HG03558 (cell line): ENCODE measurements at regions not wholly inside any gene's neighbourhood (a gene's known extent, or its start where the extent isn't known, plus 50 kb on each side); places are given as distances from the start of the nearest gene placed in this dataset.
A peak's percentile ranks its signal among the peaks of the same experiment; 100 is the strongest.

Source experiments
- ATAC-seq: cut with Tn5 transposase; IDR thresholded peaks from one replicate; pipeline ENCODE4 v1.9.1; 2021; ENCODE audit warnings: moderate number of reproducible peaks; ENCODE audit not compliant: unreplicated experiment; ENCODE audit errors: extremely low read depth

GRCh38 chr5:87094833-87095232 is 172.8 kb upstream of the RASA1 start:
- no peak for ATAC-seq

DNA sequence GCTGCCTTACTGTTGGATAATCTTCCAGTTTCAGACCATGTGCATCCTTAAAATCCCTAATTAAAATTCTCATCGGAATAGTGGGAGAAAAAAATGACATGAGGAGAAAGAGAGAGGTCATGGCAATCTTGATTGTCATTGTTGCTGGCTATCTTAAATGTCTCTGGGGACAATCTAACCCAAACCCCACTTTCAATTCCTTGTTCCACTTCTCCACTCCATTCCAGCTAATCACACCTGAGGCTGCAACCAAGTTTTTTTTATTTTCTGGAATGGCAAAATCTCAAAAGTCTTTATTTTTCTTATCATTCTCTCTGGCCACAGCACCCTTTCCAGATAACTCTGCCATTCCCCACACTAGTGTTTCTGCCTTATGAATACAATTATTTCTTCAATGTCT is 171.9 kb upstream of the RASA1 start:
- no peak for ATAC-seq

DNA sequence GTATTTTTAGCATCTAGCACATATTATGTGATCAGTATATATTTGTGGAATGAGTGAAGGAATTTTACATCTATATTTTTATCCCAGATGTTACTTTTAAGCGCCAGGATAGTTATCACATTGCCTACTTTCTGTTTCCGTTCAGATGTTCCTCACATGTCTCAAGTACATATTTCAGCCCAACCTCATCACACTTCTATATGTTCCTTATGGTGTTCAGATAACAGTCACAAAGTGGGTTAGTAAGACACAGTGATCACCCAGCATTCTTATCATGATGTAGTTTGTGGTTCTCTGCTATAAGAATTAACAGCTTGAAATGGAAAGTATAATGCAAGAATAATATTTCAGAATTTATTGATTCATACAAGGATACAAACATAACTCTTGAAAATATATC is 170.0 kb upstream of the RASA1 start:
- ATAC-seq, result no peak

DNA sequence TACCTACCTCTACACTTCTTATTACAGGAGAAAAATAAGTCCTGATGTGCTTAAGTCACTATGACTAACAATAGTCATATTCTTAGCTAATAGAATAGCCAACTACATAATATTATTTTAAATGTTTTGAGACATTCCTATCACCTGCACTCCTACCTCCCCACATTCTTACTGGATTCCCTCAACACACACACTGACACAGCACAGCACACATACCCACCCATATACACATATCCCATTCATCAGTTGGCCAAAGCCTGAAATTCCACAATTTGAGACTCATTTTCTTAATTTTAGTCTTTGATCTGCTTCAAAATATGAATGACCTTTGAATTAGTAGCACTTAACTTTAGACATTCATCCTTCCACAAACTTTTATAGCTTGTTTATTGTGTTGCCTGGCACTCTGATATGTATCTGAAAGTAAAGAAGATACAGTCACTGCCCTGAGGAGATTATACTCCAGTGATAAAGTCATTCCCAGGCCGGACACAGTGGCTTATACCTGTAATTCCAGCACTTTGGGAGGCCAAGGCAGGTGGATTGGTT is 168.3 kb upstream of the RASA1 start:
- no peak for ATAC-seq

GRCh38 chr5:87099968-87100367 is 167.7 kb upstream of the RASA1 start:
- no peak for ATAC-seq

DNA sequence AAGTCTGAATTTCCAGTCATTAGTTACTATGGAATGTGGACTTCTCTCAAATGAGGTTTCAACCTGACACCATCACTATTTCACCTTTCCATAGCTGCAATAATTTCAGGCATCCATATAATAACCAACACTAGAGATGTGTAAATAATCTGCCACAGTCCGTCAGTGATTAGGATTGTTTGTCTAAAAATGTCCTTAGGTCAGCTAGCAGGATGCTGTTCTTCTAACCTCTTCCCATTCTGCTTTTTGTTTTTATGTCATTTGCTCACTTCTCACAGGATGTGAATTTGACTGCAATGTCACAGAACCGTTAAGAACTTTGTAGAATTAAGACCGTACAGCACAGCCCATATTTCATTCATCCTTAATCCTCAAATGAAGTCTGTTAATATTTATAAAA is 166.4 kb upstream of the RASA1 start:
- ATAC-seq, result no peak

- no peak for ATAC-seq
Observed at GRCh38 chr5:87102841-87103240, 164.8 kb upstream of the RASA1 start.

DNA sequence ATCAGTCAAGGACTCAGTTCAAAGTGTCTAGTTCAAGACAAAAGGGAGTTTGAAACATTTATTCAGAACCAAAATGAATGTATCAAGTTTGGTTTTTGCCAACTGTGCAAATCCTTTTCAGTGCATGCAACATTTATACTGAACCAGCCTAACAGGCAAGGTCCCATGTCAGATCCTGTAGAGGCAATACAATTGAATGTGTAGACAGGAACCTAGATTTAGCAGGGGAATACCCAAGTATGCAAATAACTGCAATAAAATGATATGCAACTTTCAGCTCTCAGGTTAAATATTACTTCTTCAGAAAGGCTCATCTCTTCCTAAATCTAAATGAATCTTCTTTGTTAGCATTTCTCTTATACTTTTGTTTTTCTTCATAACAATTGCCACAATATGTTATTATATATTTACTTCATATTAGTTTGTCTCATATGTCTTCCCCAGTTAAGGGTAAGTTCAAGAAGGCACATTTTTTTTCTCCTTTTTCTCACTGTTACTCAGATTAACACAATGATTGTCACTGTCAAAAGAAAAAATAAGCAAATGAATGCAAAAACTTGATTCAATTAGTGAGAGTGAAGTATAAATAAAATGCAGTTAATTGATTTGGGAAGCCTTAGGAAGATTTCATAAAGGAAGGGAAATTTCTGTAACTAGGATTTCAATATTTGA is 163.9 kb upstream of the RASA1 start:
- ATAC-seq, result peak; percentile 68

GRCh38 chr5:87105577-87105976 is 162.1 kb upstream of the RASA1 start:
- ATAC-seq, result no peak

DNA sequence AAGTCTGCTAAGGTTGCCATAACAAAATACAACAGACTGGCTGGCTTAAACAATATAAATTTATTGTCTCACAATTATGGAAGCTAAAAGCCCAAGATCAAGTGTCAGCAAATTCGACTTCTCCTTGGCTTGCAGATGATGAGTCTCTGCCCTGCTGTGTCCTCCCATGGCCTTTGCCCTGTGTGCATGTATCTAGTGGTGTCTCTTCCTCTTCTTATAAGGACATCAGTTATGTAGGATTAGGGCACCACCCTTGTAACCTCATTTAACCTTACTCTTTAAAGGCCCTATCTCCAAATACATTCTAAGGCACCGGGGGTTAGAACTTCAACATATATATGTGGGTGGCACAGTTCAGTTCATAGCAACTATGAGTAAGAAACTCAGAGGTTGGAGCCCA is 157.9 kb upstream of the RASA1 start:
- ATAC-seq, result no peak

DNA sequence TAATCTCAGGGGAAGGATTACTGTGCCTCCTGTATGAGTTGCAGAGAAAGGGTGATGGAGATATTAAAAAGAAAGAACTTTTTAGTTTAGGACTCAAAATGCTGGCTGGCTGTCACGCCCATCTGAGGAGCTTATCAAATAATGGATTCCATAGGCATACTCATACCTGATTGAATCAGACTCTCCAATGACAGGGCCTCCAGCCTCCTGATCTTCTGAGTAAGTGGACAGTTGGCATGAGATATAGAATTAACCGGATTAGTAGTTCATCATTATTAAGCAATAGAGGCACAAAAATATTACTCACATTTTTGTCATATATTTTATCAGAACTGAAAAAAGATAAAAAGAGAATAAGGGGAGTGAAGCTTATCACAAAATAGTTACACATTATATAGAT is 157.0 kb upstream of the RASA1 start:
- no peak for ATAC-seq

DNA sequence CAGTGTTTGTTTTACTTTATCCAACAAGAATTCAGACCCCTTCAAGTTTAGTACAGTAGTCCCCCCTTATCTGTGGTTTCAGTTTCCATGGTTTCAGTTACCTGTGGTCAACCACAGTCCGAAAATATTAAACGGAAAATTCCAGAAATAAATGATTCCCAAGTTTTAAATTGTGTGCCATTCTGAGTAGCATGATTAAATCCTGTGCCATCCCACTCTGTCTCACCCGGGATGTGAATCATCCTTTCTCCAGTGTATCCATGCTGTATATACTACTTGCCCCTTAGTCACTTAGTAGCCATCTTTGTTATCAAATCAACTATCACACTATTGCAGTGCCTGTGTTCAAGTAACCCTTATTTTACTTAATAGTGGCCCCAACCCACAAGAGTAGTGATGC is 153.8 kb upstream of the RASA1 start:
- ATAC-seq, result no peak

- ATAC-seq, result no peak
Observed at GRCh38 chr5:87114631-87115030, 153.1 kb upstream of the RASA1 start.

- no peak for ATAC-seq
Observed at GRCh38 chr5:87115839-87116364, 151.8 kb upstream of the RASA1 start.

- ATAC-seq, result peak; percentile 88
Observed at GRCh38 chr5:87116825-87117512, 150.7 kb upstream of the RASA1 start.

DNA sequence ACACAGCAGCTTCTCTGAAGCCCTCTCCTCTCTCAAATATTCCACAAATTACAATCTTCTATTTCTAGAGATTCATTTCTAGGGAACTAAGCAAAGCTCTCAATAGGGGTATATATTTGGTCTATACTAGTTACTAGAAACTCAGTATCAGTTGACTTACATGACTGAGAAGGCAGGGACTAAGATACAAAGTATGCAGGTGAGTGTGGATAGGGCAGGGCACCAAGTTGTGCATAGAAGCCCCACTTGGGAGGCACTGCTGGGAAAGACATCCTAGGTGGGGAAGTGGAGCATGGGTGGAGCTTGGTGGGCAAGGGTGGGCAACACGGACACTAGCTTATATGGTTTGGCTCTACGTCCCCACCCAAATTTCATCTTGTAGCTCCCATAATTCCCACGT is 148.1 kb upstream of the RASA1 start:
- ATAC-seq, result no peak

- no peak for ATAC-seq
Observed at GRCh38 chr5:87120518-87121303, 147.0 kb upstream of the RASA1 start.

GRCh38 chr5:87121304-87122150 is 146.2 kb upstream of the RASA1 start:
- ATAC-seq, result peak; percentile 59

DNA sequence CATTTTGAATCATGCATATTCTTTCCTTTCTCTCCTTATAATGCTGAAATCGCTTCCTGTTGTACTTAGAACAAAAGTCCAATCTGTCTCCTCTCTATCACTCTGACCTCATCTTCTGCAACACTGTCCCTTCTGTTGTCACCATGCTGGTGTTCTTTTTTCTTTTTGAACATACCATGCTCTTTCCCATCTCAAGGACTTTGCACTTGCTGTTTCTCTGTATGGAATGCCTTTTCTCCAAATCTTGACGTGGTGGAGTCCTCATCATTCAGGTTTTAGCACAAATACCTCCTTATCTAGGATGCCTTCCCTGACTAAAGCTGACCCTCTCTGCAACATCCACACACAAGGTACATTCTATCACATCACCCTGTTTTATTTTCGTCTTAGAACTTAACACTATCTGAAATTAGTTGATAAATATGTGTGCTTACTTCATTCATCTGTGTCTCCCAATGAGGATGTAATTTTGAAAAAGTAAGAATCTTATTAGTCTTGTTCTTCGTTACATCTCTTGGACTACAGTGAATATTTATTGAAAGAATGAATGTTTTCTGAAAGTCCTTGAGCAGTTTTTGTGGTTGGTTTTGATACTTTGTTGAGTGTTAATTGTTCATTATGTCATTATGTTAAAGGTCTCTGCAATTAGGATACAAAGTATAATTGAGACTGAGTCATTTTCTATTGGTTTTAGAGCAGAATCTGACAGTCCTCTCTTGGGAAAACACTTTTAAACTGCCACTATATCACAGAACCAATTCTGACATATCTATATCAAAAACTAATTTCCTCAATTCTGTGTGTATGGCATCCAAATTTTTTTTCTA is 145.3 kb upstream of the RASA1 start:
- ATAC-seq, result no peak
